GM12892 (cell line): ENCODE measurements at regions not wholly inside any gene's neighbourhood (a gene's known extent, or its start where the extent isn't known, plus 50 kb on each side); places are given as distances from the start of the nearest gene placed in this dataset.

ENCODE experiments used
- POLR2A ChIP-seq: IDR thresholded peaks from 2 replicates; pipeline ENCODE4 v1.6.1; 2011; ENCODE audit warnings: low read depth, low read length, control low read depth
- POLR2AphosphoS5 ChIP-seq: IDR thresholded peaks from 2 replicates; pipeline ENCODE4 v1.6.1; 2011; ENCODE audit warnings: low read depth, low read length, control low read depth

DNA sequence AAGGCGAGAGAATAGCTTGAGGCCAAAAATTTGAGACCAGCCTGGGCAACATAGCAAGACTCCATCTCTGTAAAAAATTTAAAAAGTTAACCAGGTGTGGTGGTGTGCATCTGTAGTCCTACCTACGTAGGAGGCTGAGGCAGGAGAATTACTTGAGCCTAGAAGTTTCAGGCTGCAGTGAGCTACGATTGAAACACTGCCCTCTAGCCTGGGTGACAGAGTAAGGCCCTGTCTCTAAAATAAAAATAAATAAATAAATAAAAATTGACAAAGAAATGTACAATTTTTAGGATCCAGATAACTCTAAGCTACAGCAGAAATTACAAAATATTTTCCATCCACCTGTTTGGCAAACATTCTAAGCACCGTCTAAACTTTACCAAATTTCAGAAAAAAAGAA is 941.0 kb upstream of the ADGRB3 start:
- TF ChIP-seq POLR2A (no peak), POLR2AphosphoS5 (no peak)
